ENCODE measurements at regions not wholly inside any gene's neighbourhood (a gene's known extent, or its start where the extent isn't known, plus 50 kb on each side); places are given as distances from the start of the nearest gene placed in this dataset.

DNA sequence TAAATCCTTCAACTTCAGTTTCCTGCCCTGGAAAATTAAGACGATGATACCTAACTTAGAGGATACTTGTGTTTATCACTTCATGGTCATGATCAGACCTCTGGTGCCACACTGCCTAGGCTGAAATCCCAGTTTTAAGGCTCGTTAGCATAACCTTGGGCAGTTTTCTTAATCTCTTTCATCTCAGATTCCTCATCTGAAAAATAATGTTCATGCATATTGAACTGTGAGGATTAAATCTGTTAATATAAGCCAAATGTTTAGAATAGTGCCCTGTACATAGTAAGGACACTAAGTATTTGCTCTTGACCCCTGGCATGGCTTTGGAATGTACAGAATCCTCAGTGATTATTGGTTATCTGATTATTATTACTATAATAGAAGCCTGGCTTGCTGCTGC is 79.7 kb downstream of the OGFRL1 start:
- no peak for TF ChIP-seq EZH2phosphoT487 (IDR thresholded peaks at IDR 0.05; ENCODE audit: borderline replicate concordance)
- TF ChIP-seq, protein P1, sequence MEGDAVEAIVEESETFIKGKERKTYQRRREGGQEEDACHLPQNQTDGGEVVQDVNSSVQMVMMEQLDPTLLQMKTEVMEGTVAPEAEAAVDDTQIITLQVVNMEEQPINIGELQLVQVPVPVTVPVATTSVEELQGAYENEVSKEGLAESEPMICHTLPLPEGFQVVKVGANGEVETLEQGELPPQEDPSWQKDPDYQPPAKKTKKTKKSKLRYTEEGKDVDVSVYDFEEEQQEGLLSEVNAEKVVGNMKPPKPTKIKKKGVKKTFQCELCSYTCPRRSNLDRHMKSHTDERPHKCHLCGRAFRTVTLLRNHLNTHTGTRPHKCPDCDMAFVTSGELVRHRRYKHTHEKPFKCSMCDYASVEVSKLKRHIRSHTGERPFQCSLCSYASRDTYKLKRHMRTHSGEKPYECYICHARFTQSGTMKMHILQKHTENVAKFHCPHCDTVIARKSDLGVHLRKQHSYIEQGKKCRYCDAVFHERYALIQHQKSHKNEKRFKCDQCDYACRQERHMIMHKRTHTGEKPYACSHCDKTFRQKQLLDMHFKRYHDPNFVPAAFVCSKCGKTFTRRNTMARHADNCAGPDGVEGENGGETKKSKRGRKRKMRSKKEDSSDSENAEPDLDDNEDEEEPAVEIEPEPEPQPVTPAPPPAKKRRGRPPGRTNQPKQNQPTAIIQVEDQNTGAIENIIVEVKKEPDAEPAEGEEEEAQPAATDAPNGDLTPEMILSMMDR (conservative IDR thresholded peaks at IDR 0.05; ENCODE audit: low read length) = no peak

All from Loucy (cell line).